HepG2 (cell line): ENCODE measurements at regions not wholly inside any gene's neighbourhood (a gene's known extent, or its start where the extent isn't known, plus 50 kb on each side); places are given as distances from the start of the nearest gene placed in this dataset.

ENCODE experiments used
- JUN ChIP-seq: sonication (generic); formaldehyde crosslinking; IDR thresholded peaks from 2 replicates; pipeline ENCODE4 v1.4.0; 2020; ENCODE audit warnings: mild to moderate bottlenecking, missing genetic modification reagents
- KDM5B ChIP-seq: sonication (generic); formaldehyde crosslinking; IDR thresholded peaks from 2 replicates; pipeline ENCODE4 v1.4.0; 2020; ENCODE audit warnings: missing genetic modification reagents, mild to moderate bottlenecking, borderline replicate concordance
- MAFK ChIP-seq, 2 experiments: IDR thresholded peaks in 1 of 2; conservative IDR thresholded peaks in 1 of 2; 2 replicates each; pipeline ENCODE4 v1.6.1; 2011; ENCODE audit warnings: improper control_type of control experiment in 2 of 2, low read length in 2 of 2
- NONO ChIP-seq, 2 experiments: fragments of 450-650 bp in 1 of 2; sonication (generic) in 1 of 2; formaldehyde crosslinking in 1 of 2; IDR thresholded peaks in 1 of 2; conservative IDR thresholded peaks in 1 of 2; 2 replicates each; pipeline versions ENCODE4 v1.6.1 to v1.8.0; 2017 to 2022; ENCODE audit warnings: mild to moderate bottlenecking in 1 of 2, missing genetic modification reagents in 1 of 2, moderate library complexity in 1 of 2
- RFX3 ChIP-seq: IDR thresholded peaks from 2 replicates; pipeline ENCODE4 v1.6.1; 2016; ENCODE audit warnings: missing biosample characterization, missing genetic modification reagents
- RXRA ChIP-seq: sonication (generic); formaldehyde crosslinking; IDR thresholded peaks from 2 replicates; pipeline ENCODE4 v1.5.1; 2020; ENCODE audit warnings: missing genetic modification reagents
- SMAD3 ChIP-seq: sonication (generic); formaldehyde crosslinking; IDR thresholded peaks from 2 replicates; pipeline ENCODE4 v1.4.0; 2020; ENCODE audit warnings: missing genetic modification reagents
- SOX6 ChIP-seq, 2 experiments: fragments of 450-650 bp in 1 of 2; sonication (generic) in 1 of 2; formaldehyde crosslinking in 1 of 2; IDR thresholded peaks; 2 replicates each; pipeline versions ENCODE4 v1.4.0 to v1.6.1; 2017 to 2020; ENCODE audit warnings: antibody characterized with exemption in 1 of 2, mild to moderate bottlenecking in 1 of 2, missing genetic modification reagents in 1 of 2
- SRSF4 ChIP-seq: fragments of 200-400 bp; formaldehyde crosslinking; IDR thresholded peaks from one replicate; pipeline ENCODE4 v1.6.1; 2018; ENCODE audit warnings: mild to moderate bottlenecking, low read depth, low read length, moderate library complexity; ENCODE audit not compliant: poor library complexity, severe bottlenecking
- ZBED4 ChIP-seq: sonication (generic); formaldehyde crosslinking; IDR thresholded peaks from 2 replicates; pipeline ENCODE4 v1.4.0; 2020; ENCODE audit warnings: missing genetic modification reagents, borderline replicate concordance
- ZBTB7B ChIP-seq: sonication (generic); formaldehyde crosslinking; IDR thresholded peaks from 2 replicates; pipeline ENCODE4 v1.4.0; 2020; ENCODE audit warnings: missing genetic modification reagents
- ZMYM3 ChIP-seq: sonication (generic); formaldehyde crosslinking; IDR thresholded peaks from 2 replicates; pipeline ENCODE4 v1.5.1; 2020; ENCODE audit warnings: mild to moderate bottlenecking, missing genetic modification reagents
- ZNF160 ChIP-seq: sonication (generic); formaldehyde crosslinking; IDR thresholded peaks from 2 replicates; pipeline ENCODE4 v1.8.0; 2022; ENCODE audit warnings: mild to moderate bottlenecking, inconsistent platforms, missing genetic modification reagents
- ZNF343 ChIP-seq: sonication (generic); formaldehyde crosslinking; IDR thresholded peaks from 2 replicates; pipeline ENCODE4 v1.4.0; 2020; ENCODE audit warnings: mild to moderate bottlenecking, missing genetic modification reagents
- ZNF652 ChIP-seq: IDR thresholded peaks from 2 replicates; pipeline ENCODE4 v1.6.1; 2016; ENCODE audit warnings: low read depth, borderline replicate concordance
- ZNF839 ChIP-seq: sonication (generic); formaldehyde crosslinking; IDR thresholded peaks from 2 replicates; pipeline ENCODE4 v1.4.0; 2020; ENCODE audit warnings: missing genetic modification reagents, mild to moderate bottlenecking, borderline replicate concordance
- TF ChIP-seq, protein P1 (sequence below): IDR thresholded peaks from 2 replicates; pipeline ENCODE4 v1.6.1; 2016
- TF ChIP-seq, protein P2 (sequence below): sonication (generic); formaldehyde crosslinking; IDR thresholded peaks from 2 replicates; pipeline ENCODE4 v1.4.0; 2020; ENCODE audit warnings: missing genetic modification reagents, mild to moderate bottlenecking, borderline replicate concordance
- TF ChIP-seq, protein P3 (sequence below): sonication (generic); formaldehyde crosslinking; IDR thresholded peaks from 2 replicates; pipeline ENCODE4 v1.4.0; 2020; ENCODE audit warnings: missing genetic modification reagents

DNA sequence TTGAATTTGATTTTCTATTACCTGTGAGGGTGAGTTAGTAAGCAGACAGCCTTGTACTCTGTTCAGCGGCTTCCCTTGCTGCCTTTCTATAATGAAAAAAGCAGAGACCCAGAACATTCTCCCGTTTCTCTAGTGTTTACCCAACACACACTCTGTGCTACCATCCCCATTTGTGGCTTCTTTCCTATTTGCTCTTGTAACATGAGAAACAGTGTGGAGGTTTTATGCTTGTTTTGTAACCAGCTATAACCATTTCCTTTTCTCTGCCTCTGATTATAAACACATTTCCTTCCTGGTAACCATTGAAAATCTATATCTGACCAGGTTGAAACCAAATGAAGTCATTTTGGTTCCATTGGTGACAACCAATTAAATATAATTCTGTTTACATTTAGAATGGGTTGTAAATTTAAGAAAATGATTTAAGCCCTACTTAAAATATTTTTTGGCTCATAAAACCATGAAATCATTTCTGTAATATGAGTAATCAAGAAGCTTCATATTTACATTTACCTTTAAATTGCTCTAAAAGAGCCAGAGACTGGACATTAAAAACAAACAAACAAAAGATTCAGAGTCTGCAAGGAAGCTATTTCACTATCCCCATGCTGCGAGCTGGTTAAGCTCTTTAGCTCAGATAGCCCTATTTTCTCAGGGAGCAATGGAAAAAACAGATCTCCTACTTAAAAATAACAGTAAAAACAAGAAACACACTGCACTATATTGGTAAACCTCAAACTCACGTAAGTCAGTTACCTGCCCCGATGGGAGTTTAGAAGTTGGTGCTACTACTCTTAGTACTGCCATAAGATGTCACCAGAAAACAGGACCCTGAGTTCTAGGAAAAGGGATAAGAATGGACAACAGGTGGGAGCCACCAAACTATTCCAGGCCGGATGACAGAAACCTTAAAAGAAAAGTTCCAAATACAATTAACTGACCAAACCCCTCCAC lies 206.5 kb upstream of the EEA1 start (continued):
- TF ChIP-seq ZBED4 (no peak), ZNF839 (CRISPR knock-in tag) (no peak), MAFK (conservative IDR thresholded peaks at IDR 0.05 in 1 of 2, IDR thresholded peaks at IDR 0.05 in 1 of 2; ENCODE audit: low read length in 2 of 2) (no peak), ZNF160 (CRISPR knock-in tag) (no peak), SMAD3 (CRISPR knock-in tag) (no peak; the same call in 1 of the 2 replicates), SOX6 (IDR thresholded peaks at IDR 0.05) (no peak), SOX6 (CRISPR knock-in tag; IDR thresholded peaks at IDR 0.05) (peak; percentile 81), RFX3 (CRISPR knock-in tag) (no peak), ZNF343 (no peak), ZNF652 (CRISPR knock-in tag) (no peak), JUN (no peak), SRSF4 (no peak), RXRA (CRISPR knock-in tag) (no peak; the same call in 1 of the 2 replicates), KDM5B (CRISPR knock-in tag) (no peak), ZBTB7B (CRISPR knock-in tag) (no peak), ZMYM3 (CRISPR knock-in tag) (no peak; the same call in 1 of the 2 replicates), NONO (IDR thresholded peaks at IDR 0.05) (no peak), NONO (CRISPR knock-in tag; conservative IDR thresholded peaks at IDR 0.05) (no peak)
- TF ChIP-seq, protein P1, sequence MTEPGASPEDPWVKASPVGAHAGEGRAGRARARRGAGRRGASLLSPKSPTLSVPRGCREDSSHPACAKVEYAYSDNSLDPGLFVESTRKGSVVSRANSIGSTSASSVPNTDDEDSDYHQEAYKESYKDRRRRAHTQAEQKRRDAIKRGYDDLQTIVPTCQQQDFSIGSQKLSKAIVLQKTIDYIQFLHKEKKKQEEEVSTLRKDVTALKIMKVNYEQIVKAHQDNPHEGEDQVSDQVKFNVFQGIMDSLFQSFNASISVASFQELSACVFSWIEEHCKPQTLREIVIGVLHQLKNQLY (CRISPR knock-in tag): no peak
- TF ChIP-seq, protein P2, sequence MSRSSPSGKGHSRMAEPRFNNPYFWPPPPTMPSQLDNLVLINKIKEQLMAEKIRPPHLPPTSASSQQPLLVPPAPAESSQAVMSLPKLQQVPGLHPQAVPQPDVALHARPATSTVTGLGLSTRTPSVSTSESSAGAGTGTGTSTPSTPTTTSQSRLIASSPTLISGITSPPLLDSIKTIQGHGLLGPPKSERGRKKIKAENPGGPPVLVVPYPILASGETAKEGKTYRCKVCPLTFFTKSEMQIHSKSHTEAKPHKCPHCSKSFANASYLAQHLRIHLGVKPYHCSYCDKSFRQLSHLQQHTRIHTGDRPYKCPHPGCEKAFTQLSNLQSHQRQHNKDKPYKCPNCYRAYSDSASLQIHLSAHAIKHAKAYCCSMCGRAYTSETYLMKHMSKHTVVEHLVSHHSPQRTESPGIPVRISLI: peak; percentile 79
- TF ChIP-seq, protein P3, sequence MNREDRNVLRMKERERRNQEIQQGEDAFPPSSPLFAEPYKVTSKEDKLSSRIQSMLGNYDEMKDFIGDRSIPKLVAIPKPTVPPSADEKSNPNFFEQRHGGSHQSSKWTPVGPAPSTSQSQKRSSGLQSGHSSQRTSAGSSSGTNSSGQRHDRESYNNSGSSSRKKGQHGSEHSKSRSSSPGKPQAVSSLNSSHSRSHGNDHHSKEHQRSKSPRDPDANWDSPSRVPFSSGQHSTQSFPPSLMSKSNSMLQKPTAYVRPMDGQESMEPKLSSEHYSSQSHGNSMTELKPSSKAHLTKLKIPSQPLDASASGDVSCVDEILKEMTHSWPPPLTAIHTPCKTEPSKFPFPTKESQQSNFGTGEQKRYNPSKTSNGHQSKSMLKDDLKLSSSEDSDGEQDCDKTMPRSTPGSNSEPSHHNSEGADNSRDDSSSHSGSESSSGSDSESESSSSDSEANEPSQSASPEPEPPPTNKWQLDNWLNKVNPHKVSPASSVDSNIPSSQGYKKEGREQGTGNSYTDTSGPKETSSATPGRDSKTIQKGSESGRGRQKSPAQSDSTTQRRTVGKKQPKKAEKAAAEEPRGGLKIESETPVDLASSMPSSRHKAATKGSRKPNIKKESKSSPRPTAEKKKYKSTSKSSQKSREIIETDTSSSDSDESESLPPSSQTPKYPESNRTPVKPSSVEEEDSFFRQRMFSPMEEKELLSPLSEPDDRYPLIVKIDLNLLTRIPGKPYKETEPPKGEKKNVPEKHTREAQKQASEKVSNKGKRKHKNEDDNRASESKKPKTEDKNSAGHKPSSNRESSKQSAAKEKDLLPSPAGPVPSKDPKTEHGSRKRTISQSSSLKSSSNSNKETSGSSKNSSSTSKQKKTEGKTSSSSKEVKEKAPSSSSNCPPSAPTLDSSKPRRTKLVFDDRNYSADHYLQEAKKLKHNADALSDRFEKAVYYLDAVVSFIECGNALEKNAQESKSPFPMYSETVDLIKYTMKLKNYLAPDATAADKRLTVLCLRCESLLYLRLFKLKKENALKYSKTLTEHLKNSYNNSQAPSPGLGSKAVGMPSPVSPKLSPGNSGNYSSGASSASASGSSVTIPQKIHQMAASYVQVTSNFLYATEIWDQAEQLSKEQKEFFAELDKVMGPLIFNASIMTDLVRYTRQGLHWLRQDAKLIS: no peak
